AG09319 (cell line): ENCODE measurements at regions not wholly inside any gene's neighbourhood (a gene's known extent, or its start where the extent isn't known, plus 50 kb on each side); places are given as distances from the start of the nearest gene placed in this dataset.
A peak's percentile ranks its signal among the peaks of the same experiment; 100 is the strongest.

Experiments used
- DNase-seq: peaks from one replicate; pipeline ENCODE4 v3.0.0-alpha.2; 2010; ENCODE audit warnings: low read depth; ENCODE audit errors: extremely low read depth
- TF ChIP-seq, protein P1 (sequence below): IDR thresholded peaks from 2 replicates; pipeline ENCODE4 v1.5.1; 2011; ENCODE audit warnings: low read depth, mild to moderate bottlenecking, inconsistent platforms, low read length, moderate library complexity

- DNase-seq: no peak
- TF ChIP-seq, protein P1, sequence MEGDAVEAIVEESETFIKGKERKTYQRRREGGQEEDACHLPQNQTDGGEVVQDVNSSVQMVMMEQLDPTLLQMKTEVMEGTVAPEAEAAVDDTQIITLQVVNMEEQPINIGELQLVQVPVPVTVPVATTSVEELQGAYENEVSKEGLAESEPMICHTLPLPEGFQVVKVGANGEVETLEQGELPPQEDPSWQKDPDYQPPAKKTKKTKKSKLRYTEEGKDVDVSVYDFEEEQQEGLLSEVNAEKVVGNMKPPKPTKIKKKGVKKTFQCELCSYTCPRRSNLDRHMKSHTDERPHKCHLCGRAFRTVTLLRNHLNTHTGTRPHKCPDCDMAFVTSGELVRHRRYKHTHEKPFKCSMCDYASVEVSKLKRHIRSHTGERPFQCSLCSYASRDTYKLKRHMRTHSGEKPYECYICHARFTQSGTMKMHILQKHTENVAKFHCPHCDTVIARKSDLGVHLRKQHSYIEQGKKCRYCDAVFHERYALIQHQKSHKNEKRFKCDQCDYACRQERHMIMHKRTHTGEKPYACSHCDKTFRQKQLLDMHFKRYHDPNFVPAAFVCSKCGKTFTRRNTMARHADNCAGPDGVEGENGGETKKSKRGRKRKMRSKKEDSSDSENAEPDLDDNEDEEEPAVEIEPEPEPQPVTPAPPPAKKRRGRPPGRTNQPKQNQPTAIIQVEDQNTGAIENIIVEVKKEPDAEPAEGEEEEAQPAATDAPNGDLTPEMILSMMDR: no peak
These were observed 165.3 kb upstream of the TWIST2 start for GRCh38 chr2:238682536-238682935.

DNA sequence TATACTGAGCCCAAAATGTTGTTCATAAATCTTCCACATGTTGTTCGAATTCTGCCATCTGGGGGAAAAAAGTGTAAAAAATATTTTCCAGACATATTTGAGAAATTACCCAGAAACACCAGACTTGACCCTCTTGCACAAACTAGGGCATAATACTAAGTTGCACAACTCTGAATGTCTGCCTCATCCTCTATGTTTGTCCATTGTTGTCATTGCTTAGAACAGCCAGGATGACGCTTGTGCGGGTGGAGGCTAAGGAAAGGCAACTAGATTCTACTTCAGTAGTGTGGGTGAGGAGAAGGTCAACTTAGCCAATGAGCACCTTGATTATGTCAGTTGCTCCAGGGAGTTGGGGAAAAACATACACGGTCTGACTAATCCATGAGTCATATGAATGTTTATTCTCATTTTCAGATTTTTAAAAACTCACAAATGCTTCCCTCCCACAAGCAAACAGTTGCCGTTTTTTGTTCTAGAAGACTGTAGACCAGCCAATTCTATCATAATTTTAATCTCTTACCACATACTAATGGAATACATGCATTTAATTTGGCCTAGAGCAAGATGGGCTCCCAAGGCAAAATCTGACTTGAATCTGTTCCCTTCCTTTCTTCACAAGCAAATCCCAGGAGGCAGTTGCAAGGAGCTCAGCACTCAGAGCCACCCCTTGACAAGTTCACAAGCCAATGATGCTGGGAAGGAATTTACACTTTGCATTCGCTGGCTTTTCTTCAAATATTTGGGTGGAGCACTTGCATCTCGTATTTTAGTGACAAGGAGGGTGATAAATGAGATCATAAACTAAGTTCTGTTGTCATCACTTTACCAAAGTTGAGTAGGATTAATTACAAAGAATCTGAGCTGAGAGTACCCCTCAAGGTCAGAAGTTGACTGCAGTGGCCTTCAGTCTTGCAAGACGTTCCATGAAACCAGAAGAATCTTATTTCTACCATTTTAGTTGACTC lies 163.2 kb upstream of the TWIST2 start:
- peak; percentile 99 for DNase-seq
- TF ChIP-seq, protein P1: peak; percentile 12

DNA sequence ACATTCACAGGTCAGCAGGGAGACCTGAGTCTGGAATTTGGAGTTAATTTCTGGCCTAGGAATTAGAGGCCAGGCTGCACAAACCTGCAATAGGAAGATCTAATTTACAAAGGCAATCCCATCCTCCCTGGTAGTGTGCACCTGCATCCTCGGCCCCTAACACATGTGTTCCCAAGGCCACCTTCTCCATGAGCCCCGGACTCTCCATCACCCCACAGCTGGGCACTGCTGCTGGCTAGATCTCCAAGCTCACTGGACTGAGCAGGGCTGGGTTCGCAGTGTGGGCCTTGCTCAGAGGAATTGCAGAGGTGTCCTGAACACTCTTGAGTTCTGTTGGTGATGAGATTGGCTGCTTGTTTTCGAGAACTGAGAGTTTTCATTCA lies 162.6 kb upstream of the TWIST2 start:
- no peak for DNase-seq
- TF ChIP-seq, protein P1: no peak

DNA sequence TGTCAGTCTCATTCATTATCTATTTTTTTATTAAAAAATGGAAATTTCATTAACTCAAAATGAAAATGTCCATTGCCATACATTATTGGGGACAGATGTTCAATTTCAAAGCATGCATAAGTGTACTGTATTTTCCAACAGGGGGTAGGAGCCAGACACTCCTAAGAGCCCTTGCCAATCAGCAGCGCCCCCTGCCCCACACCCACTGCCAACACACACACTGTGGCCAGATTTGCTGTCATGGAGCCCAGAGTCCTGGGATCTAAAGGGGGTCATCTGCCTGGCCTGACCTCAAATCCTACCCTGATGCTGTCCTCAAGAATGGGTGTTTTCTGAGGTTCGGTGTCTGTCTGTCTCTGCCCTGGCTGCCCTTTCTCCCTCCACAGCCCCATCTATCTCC lies 162.2 kb upstream of the TWIST2 start:
- TF ChIP-seq, protein P1: peak; percentile 6

GRCh38 chr2:238686223-238686622 lies 161.7 kb upstream of the TWIST2 start:
- TF ChIP-seq, protein P1: no peak
- no peak for DNase-seq

More for the DNA sequence above, 162.2 kb upstream of the TWIST2 start:
- DNase-seq: no peak

- peak; percentile 24 for DNase-seq
- TF ChIP-seq, protein P1: no peak
These were observed 159.4 kb upstream of the TWIST2 start for GRCh38 chr2:238688193-238689153.
